Dendritic cell treated with granulocyte-macrophage colony-stimulating factor and Interleukin-4, amounts not matched to agents 40 ng/mL and 50 ng/mL, for 4 days (primary cell): ENCODE measurements at regions not wholly inside any gene's neighbourhood (a gene's known extent, or its start where the extent isn't known, plus 50 kb on each side); places are given as distances from the start of the nearest gene placed in this dataset.

ENCODE experiments used
- H3K27ac Mint-ChIP-seq: one replicate; pipeline ENCODE4 v1.8.0; 2022; ENCODE audit warnings: mild to moderate bottlenecking, mixed read lengths
- H3K27me3 Mint-ChIP-seq: one replicate; pipeline ENCODE4 v1.8.0; 2022; ENCODE audit warnings: mild to moderate bottlenecking, mixed read lengths
- H3K36me3 Mint-ChIP-seq: one replicate; pipeline ENCODE4 v1.8.0; 2022; ENCODE audit warnings: low read depth, mixed read lengths
- H3K4me1 Mint-ChIP-seq: one replicate; pipeline ENCODE4 v1.8.0; 2022; ENCODE audit warnings: low read depth, mixed read lengths
- H3K4me3 Mint-ChIP-seq: one replicate; pipeline ENCODE4 v1.8.0; 2022; ENCODE audit warnings: mild to moderate bottlenecking, moderate library complexity, mixed read lengths
- H3K9me3 Mint-ChIP-seq: one replicate; pipeline ENCODE4 v1.8.0; 2022; ENCODE audit warnings: mixed read lengths
- intact Hi-C: fragments of 100-400 bp; cut with micrococcal nuclease; formaldehyde crosslinking; loops from one replicate; pipeline ENCODE4 v1.15.0; 2022

DNA sequence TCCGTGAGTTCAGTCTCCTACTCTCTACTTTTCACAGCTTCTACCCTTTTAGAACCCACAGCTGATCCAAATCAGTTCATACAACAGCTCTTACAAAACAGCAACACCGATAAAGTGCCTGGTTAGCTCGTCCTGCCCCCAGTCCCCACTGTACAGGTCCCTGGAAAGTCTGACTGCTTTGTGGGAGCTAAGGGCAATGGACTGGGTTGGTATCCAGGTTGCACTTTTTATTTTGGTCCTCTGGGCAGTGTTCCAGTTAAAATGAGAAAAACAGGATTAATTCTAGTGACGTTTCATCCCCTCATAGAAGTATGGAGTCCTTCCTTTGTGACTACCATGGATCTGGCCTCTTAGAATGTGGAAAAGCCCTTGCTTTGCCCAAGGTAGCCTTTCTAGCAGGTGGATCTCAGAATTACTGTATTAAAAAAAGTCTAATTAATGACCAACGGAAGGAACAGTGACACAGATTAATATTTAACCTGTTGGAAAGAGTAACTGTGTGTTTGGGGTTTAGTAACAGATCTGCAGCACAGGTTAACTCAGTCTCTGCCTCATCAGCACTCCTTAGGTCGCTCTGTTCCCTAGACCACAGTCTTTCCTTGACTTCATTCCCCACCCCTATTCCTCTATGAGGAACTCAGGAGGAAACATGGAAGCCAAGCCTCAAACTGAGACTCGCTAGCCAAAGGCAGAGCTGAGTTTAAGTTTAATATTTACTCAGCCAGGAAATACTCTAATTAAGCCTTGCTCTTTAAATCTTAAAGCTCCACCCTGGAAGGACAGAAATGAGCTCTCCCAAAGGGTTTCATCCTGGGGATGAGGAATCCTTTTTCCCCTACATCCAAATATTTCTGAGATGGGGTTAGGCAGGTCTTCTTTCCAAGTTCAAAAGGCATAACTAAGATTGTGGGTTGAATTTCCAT, 52.8 kb upstream of the ITGA6 start:
- Mint-ChIP-seq H3K9me3 (peaks cover 6% of the 10 kb centered on the region), H3K4me1 (peaks cover 24% of the 10 kb centered on the region), H3K36me3 (peaks cover 4% of the 10 kb centered on the region), H3K27me3 (peaks cover 13% of the 10 kb centered on the region), H3K27ac (no peak overlapping the region), H3K4me3 (no peak overlapping the region)
- intact Hi-C loops: no loop called here

DNA sequence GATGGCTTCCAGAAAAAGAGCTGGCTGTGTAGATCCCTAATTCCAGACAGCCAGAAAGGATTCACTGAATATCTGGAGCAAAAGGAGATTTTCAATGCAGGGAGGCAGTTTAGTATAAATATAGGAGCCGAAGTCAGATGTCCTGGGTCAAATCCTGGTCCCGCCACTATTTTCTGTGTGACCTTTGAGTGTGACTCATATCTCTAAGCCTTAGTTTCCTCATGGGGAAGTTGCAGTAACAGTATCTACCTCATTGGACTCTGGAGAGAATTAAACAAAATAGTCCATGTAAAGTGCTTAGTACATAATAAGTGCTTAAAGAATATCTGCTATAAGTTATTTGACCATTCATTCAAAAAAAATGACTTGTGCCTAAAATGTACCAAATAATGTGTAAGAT, 52.1 kb upstream of the ITGA6 start:
- Mint-ChIP-seq H3K9me3 (peaks cover 5% of the 10 kb centered on the region), H3K36me3 (peaks cover 4% of the 10 kb centered on the region), H3K4me1 (peaks cover 29% of the 10 kb centered on the region), H3K4me3 (no peak overlapping the region), H3K27ac (no peak overlapping the region), H3K27me3 (peaks cover 13% of the 10 kb centered on the region)
- intact Hi-C loops: no loop called here

DNA sequence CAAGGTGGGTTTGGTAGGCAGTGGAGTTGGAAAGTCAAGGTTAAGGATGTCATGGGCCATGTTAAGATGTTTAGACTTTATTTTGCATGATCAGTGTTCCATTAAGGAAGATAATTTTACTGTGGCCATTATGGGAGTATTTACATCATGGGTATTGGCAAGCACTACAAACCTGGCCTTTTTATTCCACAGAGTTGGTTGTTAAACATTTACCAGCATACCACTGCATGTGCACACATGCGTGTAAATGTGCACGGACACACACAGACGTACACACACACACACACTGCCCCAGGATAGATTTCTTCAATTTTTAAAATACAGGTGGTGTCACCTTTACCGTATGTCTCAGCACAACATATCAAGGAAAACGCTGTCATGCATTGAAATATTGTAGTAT, 51.4 kb upstream of the ITGA6 start:
- no peak overlapping the region for H3K27ac Mint-ChIP-seq
- H3K27me3 Mint-ChIP-seq: peaks cover 13% of the 10 kb centered on the region
- H3K4me3 Mint-ChIP-seq: no peak overlapping the region
- H3K36me3 Mint-ChIP-seq: peaks cover 4% of the 10 kb centered on the region
- H3K4me1 Mint-ChIP-seq: peaks cover 37% of the 10 kb centered on the region
- H3K9me3 Mint-ChIP-seq: peaks cover 5% of the 10 kb centered on the region
- intact Hi-C loops: no loop called here

DNA sequence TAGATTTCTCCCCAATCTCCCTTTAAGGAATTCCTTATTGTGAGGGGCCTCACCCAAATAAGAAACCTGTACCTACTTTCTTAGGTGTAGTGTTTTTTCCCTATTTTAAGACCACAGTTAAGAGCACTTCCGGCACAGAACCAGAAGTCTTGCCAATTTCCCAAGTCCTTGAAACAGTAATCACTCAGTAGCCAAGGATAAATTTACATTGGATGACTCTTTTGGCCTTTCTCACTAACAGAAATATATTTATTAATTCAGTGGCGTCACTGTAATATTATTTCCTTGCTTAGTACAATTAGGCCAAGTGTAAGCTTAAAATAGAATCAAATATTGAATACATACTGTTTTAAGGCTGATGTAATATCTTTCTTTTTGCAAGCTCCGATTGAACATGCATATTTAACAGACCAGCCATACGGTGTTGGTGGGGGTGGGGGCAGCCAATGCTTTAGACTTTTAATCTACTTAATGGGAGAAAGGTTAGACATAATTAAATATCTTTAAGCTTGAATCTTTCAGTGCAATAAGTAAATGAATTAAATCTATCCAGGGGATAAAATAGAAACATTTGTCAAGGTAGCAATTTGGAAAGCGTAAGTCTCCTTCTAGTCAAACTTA, 50.8 kb upstream of the ITGA6 start:
- Mint-ChIP-seq H3K27me3 (peaks cover 14% of the 10 kb centered on the region), H3K27ac (no peak overlapping the region), H3K4me3 (no peak overlapping the region), H3K4me1 (peaks cover 43% of the 10 kb centered on the region), H3K36me3 (peaks cover 4% of the 10 kb centered on the region), H3K9me3 (peaks cover 5% of the 10 kb centered on the region)
- intact Hi-C loops: no loop called here

DNA sequence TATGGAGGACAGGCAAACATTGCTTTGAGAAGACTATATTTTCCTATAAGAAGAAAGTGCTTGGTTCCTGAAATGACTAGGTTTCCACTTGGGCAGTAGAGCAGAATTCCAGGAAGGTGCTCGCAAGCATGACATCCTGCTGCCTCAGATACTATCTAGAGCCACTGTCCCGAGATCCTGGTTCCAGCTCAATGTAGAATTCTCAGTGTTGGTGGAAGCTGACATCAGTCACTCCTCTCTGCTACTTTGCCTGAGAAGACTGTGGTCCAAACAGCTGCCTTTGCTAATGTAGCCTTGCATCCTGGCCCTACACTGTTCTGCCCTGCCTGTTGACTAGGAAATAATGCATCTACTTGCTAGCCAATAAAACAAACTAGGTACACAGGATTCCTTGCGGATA, 50.0 kb upstream of the ITGA6 start:
- Mint-ChIP-seq H3K4me1 (peaks cover 48% of the 10 kb centered on the region), H3K27me3 (peaks cover 14% of the 10 kb centered on the region), H3K27ac (no peak overlapping the region), H3K9me3 (peaks cover 5% of the 10 kb centered on the region), H3K4me3 (no peak overlapping the region), H3K36me3 (peaks cover 4% of the 10 kb centered on the region)
- intact Hi-C loops: no loop called here
